ENCODE measurements at regions not wholly inside any gene's neighbourhood (a gene's known extent, or its start where the extent isn't known, plus 50 kb on each side); places are given as distances from the start of the nearest gene placed in this dataset.
"Not testable (repeated sequence)": the region's sequence is repeated elsewhere in the genome, so short reads cannot be mapped to it uniquely, and the experiment has no call there.

DNA sequence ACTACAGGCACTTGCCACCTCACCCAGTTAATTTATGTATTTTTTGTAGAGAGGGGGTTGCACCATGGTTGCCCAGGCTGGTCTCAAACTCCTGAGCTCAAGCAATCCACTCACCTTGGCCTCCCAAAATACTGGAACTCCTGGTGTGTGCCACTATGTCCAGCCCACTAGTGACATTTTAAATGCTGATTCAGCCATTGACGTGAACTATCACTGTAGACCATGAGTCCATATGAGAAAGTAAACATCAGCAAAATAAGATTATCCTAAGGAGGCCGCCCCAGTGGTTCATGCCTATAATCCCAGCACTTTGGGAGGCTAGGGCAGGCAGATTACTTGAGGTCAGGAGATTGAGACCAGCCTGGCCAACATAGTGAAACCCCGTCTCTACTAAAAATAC is 488.1 kb upstream of the EDIL3 start:
- Mint-ChIP-seq H3K4me3 (ENCODE audit: unreplicated experiment) (no peak overlapping the region), H3K9me3 (ENCODE audit: unreplicated experiment) (no peaks in the 10 kb centered on the region)
- H3K27me3 ChIP-seq (ENCODE audit: insufficient read depth, low read length) = no peaks in the 10 kb centered on the region

DNA sequence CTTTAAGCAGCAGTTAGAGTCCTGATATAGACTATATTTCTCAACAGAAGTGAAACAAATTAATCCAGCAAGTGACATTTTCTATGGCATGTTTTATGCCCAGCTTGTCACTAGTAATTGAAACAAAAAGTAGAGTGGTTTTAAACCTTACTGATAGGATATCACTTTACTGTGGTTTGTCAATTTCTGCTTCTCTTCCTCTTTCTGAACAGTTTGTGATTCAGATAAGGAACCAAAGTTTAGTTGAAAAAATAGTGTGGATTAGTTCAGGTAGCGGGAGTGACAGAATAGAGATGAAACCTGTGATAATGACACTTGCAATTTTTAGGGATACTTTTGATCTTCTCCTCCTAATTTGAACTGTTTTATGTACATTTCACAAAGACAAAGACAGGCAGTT is 485.7 kb upstream of the EDIL3 start:
- no peak overlapping the region for H3K27ac ChIP-seq (ENCODE audit: low read depth, low read length)
- no peak for TF ChIP-seq EZH2 (IDR thresholded peaks at IDR 0.05; ENCODE audit: insufficient read depth, low read length)
- TF ChIP-seq, protein P1, sequence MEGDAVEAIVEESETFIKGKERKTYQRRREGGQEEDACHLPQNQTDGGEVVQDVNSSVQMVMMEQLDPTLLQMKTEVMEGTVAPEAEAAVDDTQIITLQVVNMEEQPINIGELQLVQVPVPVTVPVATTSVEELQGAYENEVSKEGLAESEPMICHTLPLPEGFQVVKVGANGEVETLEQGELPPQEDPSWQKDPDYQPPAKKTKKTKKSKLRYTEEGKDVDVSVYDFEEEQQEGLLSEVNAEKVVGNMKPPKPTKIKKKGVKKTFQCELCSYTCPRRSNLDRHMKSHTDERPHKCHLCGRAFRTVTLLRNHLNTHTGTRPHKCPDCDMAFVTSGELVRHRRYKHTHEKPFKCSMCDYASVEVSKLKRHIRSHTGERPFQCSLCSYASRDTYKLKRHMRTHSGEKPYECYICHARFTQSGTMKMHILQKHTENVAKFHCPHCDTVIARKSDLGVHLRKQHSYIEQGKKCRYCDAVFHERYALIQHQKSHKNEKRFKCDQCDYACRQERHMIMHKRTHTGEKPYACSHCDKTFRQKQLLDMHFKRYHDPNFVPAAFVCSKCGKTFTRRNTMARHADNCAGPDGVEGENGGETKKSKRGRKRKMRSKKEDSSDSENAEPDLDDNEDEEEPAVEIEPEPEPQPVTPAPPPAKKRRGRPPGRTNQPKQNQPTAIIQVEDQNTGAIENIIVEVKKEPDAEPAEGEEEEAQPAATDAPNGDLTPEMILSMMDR (IDR thresholded peaks at IDR 0.05; ENCODE audit: insufficient read depth, low read depth, low read length) = no peak
- Mint-ChIP-seq H3K4me3 (ENCODE audit: unreplicated experiment) (no peak overlapping the region), H3K27me3 (ENCODE audit: low read depth, unreplicated experiment) (no peaks in the 10 kb centered on the region), H3K27ac (ENCODE audit: unreplicated experiment) (no peak overlapping the region), H3K36me3 (ENCODE audit: low read depth, unreplicated experiment) (no peaks in the 10 kb centered on the region), H3K4me1 (ENCODE audit: low read depth, unreplicated experiment) (no peaks in the 10 kb centered on the region), H3K9me3 (ENCODE audit: unreplicated experiment) (no peaks in the 10 kb centered on the region)
- FAIRE-seq (no peak), DNase-seq (ENCODE audit: low read depth) (no peak)
- H4K20me1 ChIP-seq (ENCODE audit: insufficient read depth, low read length) = no peaks in the 10 kb centered on the region
- H3K4me1 ChIP-seq (ENCODE audit: insufficient read depth, low read length) = no peaks in the 10 kb centered on the region
- no peak overlapping the region for H2AFZ ChIP-seq (ENCODE audit: low read depth, low read length)
- no peak overlapping the region for H3K4me3 ChIP-seq (ENCODE audit: insufficient read depth, low read depth, low read length)
- no peak overlapping the region for H3K9ac ChIP-seq (ENCODE audit: low read length)
- H3K4me2 ChIP-seq (ENCODE audit: low read length) = no peak overlapping the region
- no peaks in the 10 kb centered on the region for H3K27me3 ChIP-seq (ENCODE audit: insufficient read depth, low read length)
- no peaks in the 10 kb centered on the region for H3K79me2 ChIP-seq (ENCODE audit: insufficient read depth, low read length)
- H3K36me3 ChIP-seq (ENCODE audit: insufficient read depth, low read length) = no peaks in the 10 kb centered on the region
- no peaks in the 10 kb centered on the region for H3K9me3 ChIP-seq (ENCODE audit: insufficient read depth, low read depth, low read length)

More for the DNA sequence above, 488.1 kb upstream of the EDIL3 start:
- H3K9ac ChIP-seq (ENCODE audit: low read length) = no peak overlapping the region
- TF ChIP-seq EZH2 (IDR thresholded peaks at IDR 0.05; ENCODE audit: insufficient read depth, low read length) = no peak
- TF ChIP-seq, protein P1 (IDR thresholded peaks at IDR 0.05; ENCODE audit: insufficient read depth, low read depth, low read length) = no peak
- Mint-ChIP-seq H3K36me3 (ENCODE audit: low read depth, unreplicated experiment) (no peaks in the 10 kb centered on the region), H3K27me3 (ENCODE audit: low read depth, unreplicated experiment) (no peaks in the 10 kb centered on the region), H3K4me1 (ENCODE audit: low read depth, unreplicated experiment) (no peaks in the 10 kb centered on the region), H3K27ac (ENCODE audit: unreplicated experiment) (no peak overlapping the region)
- H3K4me1 ChIP-seq (ENCODE audit: insufficient read depth, low read length) = no peaks in the 10 kb centered on the region
- no peaks in the 10 kb centered on the region for H3K36me3 ChIP-seq (ENCODE audit: insufficient read depth, low read length)
- H3K9me3 ChIP-seq (ENCODE audit: insufficient read depth, low read depth, low read length) = no peaks in the 10 kb centered on the region
- H4K20me1 ChIP-seq (ENCODE audit: insufficient read depth, low read length) = no peaks in the 10 kb centered on the region
- no peak for DNase-seq (ENCODE audit: low read depth)
- no peak overlapping the region for H2AFZ ChIP-seq (ENCODE audit: low read depth, low read length)
- H3K27ac ChIP-seq (ENCODE audit: low read depth, low read length) = no peak overlapping the region
- no peak for FAIRE-seq
- H3K4me3 ChIP-seq (ENCODE audit: insufficient read depth, low read depth, low read length) = no peak overlapping the region
- H3K79me2 ChIP-seq (ENCODE audit: insufficient read depth, low read length) = no peaks in the 10 kb centered on the region
- no peak overlapping the region for H3K4me2 ChIP-seq (ENCODE audit: low read length)

DNA sequence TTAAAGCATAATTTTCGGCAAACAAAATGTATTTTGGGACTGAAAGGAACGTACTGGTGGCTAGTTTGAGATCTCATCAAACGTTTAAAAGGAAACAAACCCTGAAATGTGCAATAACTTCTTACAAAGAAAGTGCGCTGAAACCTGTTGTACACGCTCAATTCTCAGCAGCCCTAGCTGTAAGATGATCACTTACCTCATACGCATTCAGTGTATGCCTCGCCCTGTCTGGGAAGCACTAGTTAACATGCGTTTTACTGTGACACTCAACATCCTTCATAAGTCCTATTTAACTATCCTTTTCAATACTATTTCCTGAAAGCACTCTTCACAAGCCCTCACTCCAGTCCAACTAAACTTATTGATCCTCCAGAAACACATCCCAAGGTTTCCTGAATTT is 485.0 kb upstream of the EDIL3 start:
- TF ChIP-seq, protein P1 (IDR thresholded peaks at IDR 0.05; ENCODE audit: insufficient read depth, low read depth, low read length) = no peak
- TF ChIP-seq EZH2 (IDR thresholded peaks at IDR 0.05; ENCODE audit: insufficient read depth, low read length) = no peak
- FAIRE-seq (no peak), DNase-seq (ENCODE audit: low read depth) (no peak)
- Histone ChIP-seq H3K9me3 (ENCODE audit: insufficient read depth, low read depth, low read length) (no peaks in the 10 kb centered on the region), H3K27ac (ENCODE audit: low read depth, low read length) (no peak overlapping the region), H4K20me1 (ENCODE audit: insufficient read depth, low read length) (no peaks in the 10 kb centered on the region), H3K36me3 (ENCODE audit: insufficient read depth, low read length) (no peaks in the 10 kb centered on the region), H3K4me1 (ENCODE audit: insufficient read depth, low read length) (no peaks in the 10 kb centered on the region), H3K9ac (ENCODE audit: low read length) (no peak overlapping the region), H3K4me2 (ENCODE audit: low read length) (no peak overlapping the region), H2AFZ (ENCODE audit: low read depth, low read length) (no peak overlapping the region), H3K4me3 (ENCODE audit: insufficient read depth, low read depth, low read length) (no peak overlapping the region), H3K79me2 (ENCODE audit: insufficient read depth, low read length) (no peaks in the 10 kb centered on the region), H3K27me3 (ENCODE audit: insufficient read depth, low read length) (no peaks in the 10 kb centered on the region)
- H3K27ac Mint-ChIP-seq (ENCODE audit: unreplicated experiment) = no peak overlapping the region
- no peak overlapping the region for H3K4me3 Mint-ChIP-seq (ENCODE audit: unreplicated experiment)
- no peaks in the 10 kb centered on the region for H3K36me3 Mint-ChIP-seq (ENCODE audit: low read depth, unreplicated experiment)
- H3K9me3 Mint-ChIP-seq (ENCODE audit: unreplicated experiment) = no peaks in the 10 kb centered on the region
- no peaks in the 10 kb centered on the region for H3K27me3 Mint-ChIP-seq (ENCODE audit: low read depth, unreplicated experiment)
- no peaks in the 10 kb centered on the region for H3K4me1 Mint-ChIP-seq (ENCODE audit: low read depth, unreplicated experiment)

DNA sequence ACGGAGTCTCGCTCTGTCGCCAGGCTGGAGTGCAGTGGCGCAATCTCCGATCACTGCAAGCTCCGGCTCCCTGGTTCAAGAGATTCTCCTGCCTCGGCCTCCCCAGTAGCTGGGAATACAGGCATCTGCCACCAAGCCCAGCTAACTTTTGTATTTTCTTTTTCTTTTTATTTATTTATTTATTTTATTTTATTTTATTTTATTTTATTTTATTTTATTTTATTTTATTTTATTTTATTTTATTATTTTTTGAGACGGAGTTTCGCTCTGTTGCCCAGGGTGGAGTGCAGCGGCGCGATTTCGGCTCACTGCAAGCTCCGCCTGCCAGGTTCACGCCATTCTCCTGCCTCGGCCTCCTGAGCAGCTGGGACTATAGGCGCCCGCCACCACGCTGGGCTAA is 479.3 kb upstream of the EDIL3 start:
- FAIRE-seq; H3K4me3 Mint-ChIP-seq (ENCODE audit: unreplicated experiment); H3K9me3 Mint-ChIP-seq (ENCODE audit: unreplicated experiment): not testable (repeated sequence)

More for the DNA sequence above, 479.3 kb upstream of the EDIL3 start:
- not testable (repeated sequence) for H3K27me3 ChIP-seq (ENCODE audit: insufficient read depth, low read length); H3K27ac ChIP-seq (ENCODE audit: low read depth, low read length); H3K79me2 ChIP-seq (ENCODE audit: insufficient read depth, low read length); H3K4me1 ChIP-seq (ENCODE audit: insufficient read depth, low read length); H3K9me3 ChIP-seq (ENCODE audit: insufficient read depth, low read depth, low read length); H3K27ac Mint-ChIP-seq (ENCODE audit: unreplicated experiment); H3K27me3 Mint-ChIP-seq (ENCODE audit: low read depth, unreplicated experiment); DNase-seq (ENCODE audit: low read depth); H3K4me3 ChIP-seq (ENCODE audit: insufficient read depth, low read depth, low read length); H3K4me2 ChIP-seq (ENCODE audit: low read length); H3K4me1 Mint-ChIP-seq (ENCODE audit: low read depth, unreplicated experiment); H3K36me3 ChIP-seq (ENCODE audit: insufficient read depth, low read length); H3K9ac ChIP-seq (ENCODE audit: low read length); H3K36me3 Mint-ChIP-seq (ENCODE audit: low read depth, unreplicated experiment); H4K20me1 ChIP-seq (ENCODE audit: insufficient read depth, low read length); H2AFZ ChIP-seq (ENCODE audit: low read depth, low read length)
